IMR-90 (cell line): ENCODE measurements at regions not wholly inside any gene's neighbourhood (a gene's known extent, or its start where the extent isn't known, plus 50 kb on each side); places are given as distances from the start of the nearest gene placed in this dataset.

ENCODE experiments used
- CTCF ChIP-seq: conservative IDR thresholded peaks from 2 replicates; pipeline ENCODE4 v1.5.1; 2012; ENCODE audit warnings: mild to moderate bottlenecking, low read depth, low read length, improper control_type of control experiment
- ELK1 ChIP-seq: fragments of 150-350 bp; IDR thresholded peaks from 2 replicates; pipeline ENCODE4 v1.6.1; 2016; ENCODE audit warnings: low read depth, mild to moderate bottlenecking, low read length, moderate library complexity, borderline replicate concordance
- POLR2A ChIP-seq: IDR thresholded peaks from 2 replicates; pipeline ENCODE4 v1.6.1; 2012; ENCODE audit warnings: mild to moderate bottlenecking, low read depth, low read length

GRCh38 chr1:67615886-67616285 lies 69.1 kb upstream of the GADD45A start:
- TF ChIP-seq CTCF (no peak), ELK1 (no peak), POLR2A (no peak)
